SK-N-SH treated with all-trans-retinoic acid at 6 μM for 48 hours (cell line): ENCODE measurements at regions not wholly inside any gene's neighbourhood (a gene's known extent, or its start where the extent isn't known, plus 50 kb on each side); places are given as distances from the start of the nearest gene placed in this dataset.

Experiments used
- ATAC-seq: fragments of 200-7000 bp; cut with Tn5 transposase; 3 replicates; pipeline ENCODE4 v1.9.1; 2020; ENCODE audit warnings: mild to moderate bottlenecking, moderate library complexity
- ARNTL ChIP-seq: fragments of 450-650 bp; formaldehyde crosslinking; IDR thresholded peaks from 2 replicates; pipeline ENCODE4 v1.5.0; 2020; ENCODE audit warnings: low read depth, mild to moderate bottlenecking, moderate library complexity, borderline replicate concordance
- BACH2 ChIP-seq: fragments of 250-450 bp; sonication (Bioruptor Pico); IDR thresholded peaks from 2 replicates; pipeline ENCODE4 v1.9.0; 2021; ENCODE audit warnings: mild to moderate bottlenecking, borderline replicate concordance
- CREB5 ChIP-seq: fragments of 250-450 bp; sonication (Bioruptor Pico); IDR thresholded peaks from 2 replicates; pipeline ENCODE4 v1.5.1; 2020; ENCODE audit warnings: low read depth, mild to moderate bottlenecking, moderate library complexity
- CSDC2 ChIP-seq: fragments of 250-450 bp; sonication (Bioruptor Pico); IDR thresholded peaks from 2 replicates; pipeline ENCODE4 v1.5.0; 2020; ENCODE audit warnings: mild to moderate bottlenecking, moderate library complexity
- CSRNP3 ChIP-seq: fragments of 250-450 bp; sonication (Bioruptor Pico); IDR thresholded peaks from 2 replicates; pipeline ENCODE4 v1.5.1; 2021; ENCODE audit warnings: mild to moderate bottlenecking, moderate library complexity
- ESRRG ChIP-seq: fragments of 250-450 bp; sonication (Bioruptor Pico); IDR thresholded peaks from 2 replicates; pipeline ENCODE4 v1.6.1; 2021; ENCODE audit warnings: mild to moderate bottlenecking
- GLIS3 ChIP-seq: fragments of 250-450 bp; sonication (Bioruptor Pico); IDR thresholded peaks from 2 replicates; pipeline ENCODE4 v1.5.0; 2020; ENCODE audit warnings: mild to moderate bottlenecking, moderate library complexity
- ISL1 ChIP-seq: fragments of 250-450 bp; sonication (Bioruptor Pico); IDR thresholded peaks from 2 replicates; pipeline ENCODE4 v2.1.2; 2022; ENCODE audit warnings: mild to moderate bottlenecking, moderate library complexity
- OSR1 ChIP-seq: fragments of 250-450 bp; sonication (Bioruptor Pico); IDR thresholded peaks from 2 replicates; pipeline ENCODE4 v1.8.0; 2022; ENCODE audit warnings: moderate library complexity, mild to moderate bottlenecking, inconsistent platforms
- PATZ1 ChIP-seq: fragments of 250-450 bp; sonication (Bioruptor Pico); IDR thresholded peaks from 2 replicates; pipeline ENCODE4 v1.8.0; 2020; ENCODE audit warnings: mild to moderate bottlenecking, moderate library complexity, borderline replicate concordance
- POU6F1 ChIP-seq: fragments of 250-450 bp; sonication (Bioruptor Pico); IDR thresholded peaks from 2 replicates; pipeline ENCODE4 v1.8.0; 2021; ENCODE audit warnings: low read depth, mild to moderate bottlenecking, moderate library complexity, borderline replicate concordance
- PPARA ChIP-seq: fragments of 250-450 bp; sonication (Bioruptor Pico); IDR thresholded peaks from 2 replicates; pipeline ENCODE4 v1.5.0; 2020; ENCODE audit warnings: mild to moderate bottlenecking, borderline replicate concordance
- RARB ChIP-seq: fragments of 250-450 bp; sonication (Bioruptor Pico); IDR thresholded peaks from 2 replicates; pipeline ENCODE4 v1.8.0; 2021; ENCODE audit warnings: mild to moderate bottlenecking, moderate library complexity
- SNAI2 ChIP-seq: fragments of 250-450 bp; sonication (Bioruptor Pico); IDR thresholded peaks from 2 replicates; pipeline ENCODE4 v1.5.0; 2020; ENCODE audit warnings: mild to moderate bottlenecking, moderate library complexity
- TCF4 ChIP-seq: fragments of 250-450 bp; sonication (Bioruptor Pico); IDR thresholded peaks from 2 replicates; pipeline ENCODE4 v1.8.0; 2021; ENCODE audit warnings: mild to moderate bottlenecking, moderate library complexity, borderline replicate concordance
- TOX ChIP-seq: fragments of 250-450 bp; sonication (Bioruptor Pico); IDR thresholded peaks from 2 replicates; pipeline ENCODE4 v1.8.0; 2021; ENCODE audit warnings: mild to moderate bottlenecking, moderate library complexity, borderline replicate concordance
- TSHZ2 ChIP-seq: fragments of 250-450 bp; sonication (Bioruptor Pico); IDR thresholded peaks from 2 replicates; pipeline ENCODE4 v1.5.0; 2020; ENCODE audit warnings: mild to moderate bottlenecking, moderate library complexity
- ZC3H10 ChIP-seq: fragments of 250-450 bp; sonication (Bioruptor Pico); IDR thresholded peaks from 2 replicates; pipeline ENCODE4 v1.5.1; 2021; ENCODE audit warnings: mild to moderate bottlenecking, moderate library complexity
- ZFP30 ChIP-seq: fragments of 450-650 bp; formaldehyde crosslinking; IDR thresholded peaks from 2 replicates; pipeline ENCODE4 v1.5.0; 2022; ENCODE audit warnings: mild to moderate bottlenecking, moderate library complexity
- ZNF565 ChIP-seq: fragments of 450-650 bp; formaldehyde crosslinking; conservative IDR thresholded peaks from 2 replicates; pipeline ENCODE4 v1.5.0; 2020; ENCODE audit warnings: low read depth, mild to moderate bottlenecking, moderate library complexity
- ZNF70 ChIP-seq: fragments of 450-650 bp; formaldehyde crosslinking; IDR thresholded peaks from 2 replicates; pipeline ENCODE4 v1.5.0; 2020; ENCODE audit warnings: mild to moderate bottlenecking, moderate library complexity
- ZNF8 ChIP-seq: fragments of 450-650 bp; formaldehyde crosslinking; IDR thresholded peaks from 2 replicates; pipeline ENCODE4 v1.5.0; 2020; ENCODE audit warnings: mild to moderate bottlenecking, moderate library complexity

GRCh38 chr4:84235126-84235944 lies 263.8 kb downstream of the NKX6-1 start:
- ATAC-seq: no peak
- no peak for TF ChIP-seq BACH2 (CRISPR knock-in tag)
- TF ChIP-seq ZNF8 (CRISPR knock-in tag): no peak
- no peak for TF ChIP-seq ZC3H10 (CRISPR knock-in tag)
- no peak for TF ChIP-seq ARNTL
- no peak for TF ChIP-seq POU6F1 (CRISPR knock-in tag)
- no peak for TF ChIP-seq SNAI2 (CRISPR knock-in tag)
- no peak for TF ChIP-seq GLIS3 (CRISPR knock-in tag)
- no peak for TF ChIP-seq CSRNP3
- TF ChIP-seq RARB: no peak
- no peak for TF ChIP-seq ESRRG
- TF ChIP-seq TCF4 (CRISPR knock-in tag): no peak
- no peak for TF ChIP-seq TSHZ2 (CRISPR knock-in tag)
- TF ChIP-seq ZFP30 (CRISPR knock-in tag): no peak
- TF ChIP-seq ISL1: no peak
- no peak for TF ChIP-seq ZNF70 (CRISPR knock-in tag)
- no peak for TF ChIP-seq PPARA (CRISPR knock-in tag)
- no peak for TF ChIP-seq OSR1 (CRISPR knock-in tag)
- no peak for TF ChIP-seq CSDC2 (CRISPR knock-in tag)
- no peak for TF ChIP-seq TOX
- no peak for TF ChIP-seq ZNF565 (CRISPR knock-in tag)

- ATAC-seq: no peak
- TF ChIP-seq PPARA (CRISPR knock-in tag): no peak
- no peak for TF ChIP-seq ZNF8 (CRISPR knock-in tag)
Measured at GRCh38 chr4:84232309-84233095, 266.6 kb downstream of the NKX6-1 start.

- no peak for ATAC-seq
- TF ChIP-seq ZNF565 (CRISPR knock-in tag) (no peak), ARNTL (no peak), TCF4 (CRISPR knock-in tag) (no peak), PATZ1 (CRISPR knock-in tag) (no peak), CREB5 (CRISPR knock-in tag) (no peak), SNAI2 (CRISPR knock-in tag) (no peak), POU6F1 (CRISPR knock-in tag) (no peak), TOX (no peak), ZNF70 (CRISPR knock-in tag) (no peak)
Measured at GRCh38 chr4:84231539-84232055, 267.5 kb downstream of the NKX6-1 start.
